ENCODE measurements at regions not wholly inside any gene's neighbourhood (a gene's known extent, or its start where the extent isn't known, plus 50 kb on each side); places are given as distances from the start of the nearest gene placed in this dataset.

GRCh38 chr3:23029001-23029400 is 174.1 kb upstream of the UBE2E2 start:
- H3K4me2 ChIP-seq: no peak overlapping the region
- POLR2A ChIA-PET: no interaction called here
- WGBS (ENCODE audit: missing lambda C conversion rate): 0% methylated on average over 2 of the region's 2 CpGs
- no peak overlapping the region for H3K4me3 ChIP-seq
- FAIRE-seq (no peak), ATAC-seq (no peak), DNase-seq (ENCODE audit: low read depth in 1 of 2, low spot score in 1 of 2) (no peak)
- no peaks in the 10 kb centered on the region; the same call in 2 of the 3 replicates for H3K9me3 ChIP-seq
- no peak overlapping the region for H3K27ac ChIP-seq
- CTCF ChIA-PET: no interaction called here
- H3K4me1 ChIP-seq: no peaks in the 10 kb centered on the region
- TF ChIP-seq, protein P1, sequence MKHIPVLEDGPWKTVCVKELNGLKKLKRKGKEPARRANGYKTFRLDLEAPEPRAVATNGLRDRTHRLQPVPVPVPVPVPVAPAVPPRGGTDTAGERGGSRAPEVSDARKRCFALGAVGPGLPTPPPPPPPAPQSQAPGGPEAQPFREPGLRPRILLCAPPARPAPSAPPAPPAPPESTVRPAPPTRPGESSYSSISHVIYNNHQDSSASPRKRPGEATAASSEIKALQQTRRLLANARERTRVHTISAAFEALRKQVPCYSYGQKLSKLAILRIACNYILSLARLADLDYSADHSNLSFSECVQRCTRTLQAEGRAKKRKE (CRISPR knock-in tag; IDR thresholded peaks at IDR 0.05; ENCODE audit: low read depth): no peak
- no peak for TF ChIP-seq HOXB5 (CRISPR knock-in tag; IDR thresholded peaks at IDR 0.05)
- no peak for TF ChIP-seq FOSL2 (IDR thresholded peaks at IDR 0.05)
- TF ChIP-seq FOSL2 (CRISPR knock-in tag; IDR thresholded peaks at IDR 0.05): no peak
- no peak for TF ChIP-seq PHF8 (IDR thresholded peaks at IDR 0.05; ENCODE audit: borderline replicate concordance, low read depth)
- TF ChIP-seq HES2 (IDR thresholded peaks at IDR 0.05): no peak
- no peak for TF ChIP-seq CBX8 (IDR thresholded peaks at IDR 0.05)
- TF ChIP-seq, protein P2, sequence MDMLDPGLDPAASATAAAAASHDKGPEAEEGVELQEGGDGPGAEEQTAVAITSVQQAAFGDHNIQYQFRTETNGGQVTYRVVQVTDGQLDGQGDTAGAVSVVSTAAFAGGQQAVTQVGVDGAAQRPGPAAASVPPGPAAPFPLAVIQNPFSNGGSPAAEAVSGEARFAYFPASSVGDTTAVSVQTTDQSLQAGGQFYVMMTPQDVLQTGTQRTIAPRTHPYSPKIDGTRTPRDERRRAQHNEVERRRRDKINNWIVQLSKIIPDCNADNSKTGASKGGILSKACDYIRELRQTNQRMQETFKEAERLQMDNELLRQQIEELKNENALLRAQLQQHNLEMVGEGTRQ (IDR thresholded peaks at IDR 0.05): no peak
- no peak for TF ChIP-seq KDM1A (IDR thresholded peaks at IDR 0.05; ENCODE audit: low read depth)
- no peak for TF ChIP-seq ELK1 (IDR thresholded peaks at IDR 0.05; ENCODE audit: low read depth, low read length)
- TF ChIP-seq JUN (IDR thresholded peaks at IDR 0.05): no peak
- TF ChIP-seq HOXB13 (CRISPR knock-in tag; IDR thresholded peaks at IDR 0.05; ENCODE audit: low read depth): no peak
- TF ChIP-seq JUNB (IDR thresholded peaks at IDR 0.05): no peak
- TF ChIP-seq HOXA7 (CRISPR knock-in tag; IDR thresholded peaks at IDR 0.05): no peak
- no peak for TF ChIP-seq NPAS2 (CRISPR knock-in tag; IDR thresholded peaks at IDR 0.05; ENCODE audit: borderline replicate concordance)

DNA sequence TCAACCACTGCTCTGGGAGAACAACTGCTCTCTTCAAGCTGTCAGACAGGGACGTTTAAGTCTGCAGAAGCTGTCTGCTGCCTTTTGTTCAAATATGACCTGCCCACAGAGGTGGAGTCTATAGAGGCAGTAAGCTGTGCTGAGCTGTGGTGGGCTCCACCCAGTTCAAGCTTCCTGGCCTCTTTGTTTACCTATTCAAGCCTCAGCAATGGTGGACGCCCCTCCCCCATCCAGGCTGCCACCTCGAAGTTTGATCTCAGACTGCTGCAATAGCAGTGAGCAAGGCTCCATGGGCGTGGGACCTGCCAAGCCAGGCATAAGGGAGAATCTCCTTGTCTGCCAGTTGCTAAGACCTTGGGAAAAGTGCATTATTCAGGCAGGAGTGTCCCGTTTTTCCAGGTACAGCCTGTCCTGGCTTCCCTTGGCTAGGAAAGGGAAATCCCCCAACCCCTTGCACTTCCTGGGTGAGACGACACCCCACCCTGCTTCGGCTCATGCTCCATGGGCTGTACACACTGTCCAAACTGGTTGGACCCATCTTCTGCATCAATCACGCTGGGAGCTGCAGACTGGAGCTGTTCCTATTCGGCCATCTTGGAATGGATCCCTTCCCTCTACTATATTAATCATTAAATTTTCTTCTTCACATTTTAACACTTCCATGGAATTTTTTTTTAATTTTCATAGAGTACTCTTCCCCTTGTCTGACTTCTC is 167.0 kb upstream of the UBE2E2 start:
- DNase-seq (ENCODE audit: low read depth in 1 of 2, low spot score in 1 of 2) (peak in 1 of 2 experiments; percentile 18), ATAC-seq (peak in 1 of 2 experiments; percentile 46; a peak in 3 of 6 replicates), FAIRE-seq (no peak)
- WGBS (ENCODE audit: missing lambda C conversion rate): 6% methylated on average over 9 of the region's 9 CpGs
- peaks cover 4% of the 10 kb centered on the region for H3K9me3 ChIP-seq
- H3K4me3 ChIP-seq: peak overlapping the region; percentile 39
- TF ChIP-seq HOXA7 (CRISPR knock-in tag; IDR thresholded peaks at IDR 0.05) (no peak), ESRRA (IDR thresholded peaks at IDR 0.05; ENCODE audit: borderline replicate concordance, low read length) (no peak), NPAS2 (CRISPR knock-in tag; IDR thresholded peaks at IDR 0.05; ENCODE audit: borderline replicate concordance) (no peak), SREBF2 (IDR thresholded peaks at IDR 0.05) (no peak), HEYL (CRISPR knock-in tag; IDR thresholded peaks at IDR 0.05) (no peak), HMGXB4 (CRISPR knock-in tag; IDR thresholded peaks at IDR 0.05; ENCODE audit: borderline replicate concordance) (no peak), TP53 (CRISPR knock-in tag; IDR thresholded peaks at IDR 0.05) (no peak), CBX2 (IDR thresholded peaks at IDR 0.05; ENCODE audit: borderline replicate concordance, low read depth) (no peak), ZSCAN20 (CRISPR knock-in tag; IDR thresholded peaks at IDR 0.05) (no peak), RFX5 (IDR thresholded peaks at IDR 0.05) (no peak), TFCP2L1 (CRISPR knock-in tag; IDR thresholded peaks at IDR 0.05) (no peak), HOXB13 (CRISPR knock-in tag; IDR thresholded peaks at IDR 0.05; ENCODE audit: low read depth) (no peak), MYC (IDR thresholded peaks at IDR 0.05; ENCODE audit: borderline replicate concordance, low read length) (no peak), POLR2A (IDR thresholded peaks at IDR 0.05; ENCODE audit: low read length) (no peak), GATA3 (IDR thresholded peaks at IDR 0.05; ENCODE audit: borderline replicate concordance) (no peak), CHD4 (IDR thresholded peaks at IDR 0.05; ENCODE audit: borderline replicate concordance) (no peak), MAZ (IDR thresholded peaks at IDR 0.05; ENCODE audit: borderline replicate concordance, low read depth, low read length) (no peak), KDM5A (IDR thresholded peaks at IDR 0.05) (no peak)
- TF ChIP-seq, protein P3, sequence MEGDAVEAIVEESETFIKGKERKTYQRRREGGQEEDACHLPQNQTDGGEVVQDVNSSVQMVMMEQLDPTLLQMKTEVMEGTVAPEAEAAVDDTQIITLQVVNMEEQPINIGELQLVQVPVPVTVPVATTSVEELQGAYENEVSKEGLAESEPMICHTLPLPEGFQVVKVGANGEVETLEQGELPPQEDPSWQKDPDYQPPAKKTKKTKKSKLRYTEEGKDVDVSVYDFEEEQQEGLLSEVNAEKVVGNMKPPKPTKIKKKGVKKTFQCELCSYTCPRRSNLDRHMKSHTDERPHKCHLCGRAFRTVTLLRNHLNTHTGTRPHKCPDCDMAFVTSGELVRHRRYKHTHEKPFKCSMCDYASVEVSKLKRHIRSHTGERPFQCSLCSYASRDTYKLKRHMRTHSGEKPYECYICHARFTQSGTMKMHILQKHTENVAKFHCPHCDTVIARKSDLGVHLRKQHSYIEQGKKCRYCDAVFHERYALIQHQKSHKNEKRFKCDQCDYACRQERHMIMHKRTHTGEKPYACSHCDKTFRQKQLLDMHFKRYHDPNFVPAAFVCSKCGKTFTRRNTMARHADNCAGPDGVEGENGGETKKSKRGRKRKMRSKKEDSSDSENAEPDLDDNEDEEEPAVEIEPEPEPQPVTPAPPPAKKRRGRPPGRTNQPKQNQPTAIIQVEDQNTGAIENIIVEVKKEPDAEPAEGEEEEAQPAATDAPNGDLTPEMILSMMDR (IDR thresholded peaks at IDR 0.05): no peak
- ChIA-PET POLR2A (no interaction called here), CTCF (no interaction called here)
- H3K4me1 ChIP-seq: 0 out of 3 replicates have a peak, but pooled peaks cover 5% of the 10 kb centered on the region
- peak overlapping the region; percentile 73 for H3K4me2 ChIP-seq
- peak overlapping the region in 1 of 2 experiments; percentile 50; a peak in 2 of 6 replicates for H3K27ac ChIP-seq
